Progenitor cell of endocrine pancreas (in vitro differentiated cells): ENCODE measurements at regions not wholly inside any gene's neighbourhood (a gene's known extent, or its start where the extent isn't known, plus 50 kb on each side); places are given as distances from the start of the nearest gene placed in this dataset.
"Not testable (repeated sequence)": the region's sequence is repeated elsewhere in the genome, so short reads cannot be mapped to it uniquely, and the experiment has no call there.

Experiments used
- DNase-seq: peaks from one replicate; pipeline ENCODE4 v3.0.0; 2021; ENCODE audit warnings: low spot score; ENCODE audit not compliant: unreplicated experiment
- H3K27ac Mint-ChIP-seq: 2 replicates; pipeline ENCODE4 v1.8.0; 2021; ENCODE audit warnings: mild to moderate bottlenecking, moderate library complexity, mixed read lengths
- H3K27me3 Mint-ChIP-seq: 2 replicates; pipeline ENCODE4 v1.8.0; 2021; ENCODE audit warnings: mixed read lengths
- H3K36me3 Mint-ChIP-seq: 2 replicates; pipeline ENCODE4 v1.8.0; 2022; ENCODE audit warnings: mixed read lengths; ENCODE audit not compliant: insufficient read depth
- H3K4me1 Mint-ChIP-seq: 2 replicates; pipeline ENCODE4 v1.8.0; 2021; ENCODE audit warnings: low read depth, mixed read lengths
- H3K4me3 Mint-ChIP-seq: 2 replicates; pipeline ENCODE4 v1.8.0; 2021; ENCODE audit warnings: low read depth, mild to moderate bottlenecking, moderate library complexity, mixed read lengths
- H3K9me3 Mint-ChIP-seq: 2 replicates; pipeline ENCODE4 v1.8.0; 2021; ENCODE audit warnings: low read depth, mixed read lengths

- not testable (repeated sequence) for H3K4me3 Mint-ChIP-seq, H3K4me1 Mint-ChIP-seq, H3K27me3 Mint-ChIP-seq, H3K36me3 Mint-ChIP-seq, H3K27ac Mint-ChIP-seq, DNase-seq
- H3K9me3 Mint-ChIP-seq = peaks cover 29% of the 10 kb centered on the region
Observed at GRCh38 chr21:9655221-9655620, 866.2 kb upstream of the TPTE start.

- H3K9me3 Mint-ChIP-seq = peaks cover 25% of the 10 kb centered on the region
- not testable (repeated sequence) for H3K4me3 Mint-ChIP-seq, H3K36me3 Mint-ChIP-seq, H3K27me3 Mint-ChIP-seq, H3K4me1 Mint-ChIP-seq, DNase-seq, H3K27ac Mint-ChIP-seq
Observed at GRCh38 chr21:9656455-9656854, 864.9 kb upstream of the TPTE start.

GRCh38 chr21:9657779-9658178 is 863.6 kb upstream of the TPTE start:
- H3K27ac Mint-ChIP-seq, H3K27me3 Mint-ChIP-seq, H3K4me1 Mint-ChIP-seq, DNase-seq, H3K36me3 Mint-ChIP-seq, H3K4me3 Mint-ChIP-seq: not testable (repeated sequence)
- peaks cover 16% of the 10 kb centered on the region for H3K9me3 Mint-ChIP-seq

GRCh38 chr21:9659877-9660276 is 861.5 kb upstream of the TPTE start:
- H3K9me3 Mint-ChIP-seq = peaks cover 13% of the 10 kb centered on the region
- not testable (repeated sequence) for H3K27me3 Mint-ChIP-seq, H3K27ac Mint-ChIP-seq, H3K4me3 Mint-ChIP-seq, H3K36me3 Mint-ChIP-seq, H3K4me1 Mint-ChIP-seq, DNase-seq

GRCh38 chr21:9663914-9664729 is 857.3 kb upstream of the TPTE start:
- not testable (repeated sequence) for H3K9me3 Mint-ChIP-seq, H3K36me3 Mint-ChIP-seq, H3K4me3 Mint-ChIP-seq, H3K4me1 Mint-ChIP-seq, H3K27ac Mint-ChIP-seq, H3K27me3 Mint-ChIP-seq, DNase-seq

GRCh38 chr21:9675811-9676210 is 845.6 kb upstream of the TPTE start:
- H3K4me3 Mint-ChIP-seq, DNase-seq, H3K27ac Mint-ChIP-seq: not testable (repeated sequence)

GRCh38 chr21:9679029-9679428 is 842.4 kb upstream of the TPTE start:
- H3K27ac Mint-ChIP-seq, H3K4me3 Mint-ChIP-seq, DNase-seq, H3K27me3 Mint-ChIP-seq, H3K4me1 Mint-ChIP-seq, H3K36me3 Mint-ChIP-seq, H3K9me3 Mint-ChIP-seq: not testable (repeated sequence)

More at GRCh38 chr21:9675811-9676210, 845.6 kb upstream of the TPTE start:
- H3K36me3 Mint-ChIP-seq, H3K27me3 Mint-ChIP-seq, H3K9me3 Mint-ChIP-seq, H3K4me1 Mint-ChIP-seq: not testable (repeated sequence)

GRCh38 chr21:9688945-9689344 is 832.4 kb upstream of the TPTE start:
- not testable (repeated sequence) for H3K27ac Mint-ChIP-seq, H3K27me3 Mint-ChIP-seq, H3K4me3 Mint-ChIP-seq, H3K36me3 Mint-ChIP-seq, H3K9me3 Mint-ChIP-seq, DNase-seq, H3K4me1 Mint-ChIP-seq

GRCh38 chr21:9690981-9691380 is 830.4 kb upstream of the TPTE start:
- H3K4me1 Mint-ChIP-seq, DNase-seq, H3K27me3 Mint-ChIP-seq, H3K27ac Mint-ChIP-seq, H3K4me3 Mint-ChIP-seq, H3K9me3 Mint-ChIP-seq, H3K36me3 Mint-ChIP-seq: not testable (repeated sequence)

- not testable (repeated sequence) for H3K4me1 Mint-ChIP-seq, H3K4me3 Mint-ChIP-seq, H3K9me3 Mint-ChIP-seq, H3K27ac Mint-ChIP-seq, DNase-seq, H3K27me3 Mint-ChIP-seq, H3K36me3 Mint-ChIP-seq
Observed at GRCh38 chr21:9695759-9696158, 825.6 kb upstream of the TPTE start.

GRCh38 chr21:9697751-9698150 is 823.6 kb upstream of the TPTE start:
- DNase-seq, H3K27ac Mint-ChIP-seq, H3K36me3 Mint-ChIP-seq, H3K9me3 Mint-ChIP-seq, H3K4me1 Mint-ChIP-seq, H3K4me3 Mint-ChIP-seq, H3K27me3 Mint-ChIP-seq: not testable (repeated sequence)

- H3K9me3 Mint-ChIP-seq, H3K4me1 Mint-ChIP-seq, DNase-seq, H3K27me3 Mint-ChIP-seq, H3K4me3 Mint-ChIP-seq, H3K36me3 Mint-ChIP-seq, H3K27ac Mint-ChIP-seq: not testable (repeated sequence)
Observed at GRCh38 chr21:9705016-9705415, 816.4 kb upstream of the TPTE start.

- not testable (repeated sequence) for H3K4me1 Mint-ChIP-seq
Observed at GRCh38 chr21:9705455-9705854, 815.9 kb upstream of the TPTE start.

GRCh38 chr21:9724542-9724941 is 796.8 kb upstream of the TPTE start:
- H3K36me3 Mint-ChIP-seq, H3K4me3 Mint-ChIP-seq: not testable (repeated sequence)

More at GRCh38 chr21:9705455-9705854, 815.9 kb upstream of the TPTE start:
- not testable (repeated sequence) for H3K9me3 Mint-ChIP-seq, DNase-seq, H3K36me3 Mint-ChIP-seq, H3K27me3 Mint-ChIP-seq, H3K27ac Mint-ChIP-seq, H3K4me3 Mint-ChIP-seq

More at GRCh38 chr21:9724542-9724941, 796.8 kb upstream of the TPTE start:
- not testable (repeated sequence) for H3K4me1 Mint-ChIP-seq, H3K27me3 Mint-ChIP-seq, DNase-seq, H3K27ac Mint-ChIP-seq
- H3K9me3 Mint-ChIP-seq = peaks cover 46% of the 10 kb centered on the region
